ENCODE measurements at regions not wholly inside any gene's neighbourhood (a gene's known extent, or its start where the extent isn't known, plus 50 kb on each side); places are given as distances from the start of the nearest gene placed in this dataset.

DNA sequence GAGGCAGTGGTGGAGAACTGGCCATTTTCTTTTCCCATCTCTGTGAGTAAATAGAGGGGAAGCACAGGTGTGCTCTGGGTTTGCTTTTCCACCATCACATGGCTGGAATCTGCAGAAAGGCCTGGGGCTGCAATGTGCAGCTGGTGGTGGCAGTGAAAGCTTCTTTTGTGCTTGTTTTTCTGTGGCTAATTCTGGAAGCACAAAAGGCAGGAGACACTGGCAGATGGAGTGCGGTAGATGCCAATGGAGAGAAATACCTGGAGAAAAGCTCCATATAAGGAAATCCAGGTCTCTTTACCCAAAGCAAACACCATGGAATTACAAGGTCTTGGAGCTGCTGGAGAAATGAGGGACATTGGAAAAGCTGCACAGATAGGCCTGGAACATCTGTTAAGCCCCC, 146.9 kb downstream of the HAPSTR1 start:
- TF ChIP-seq, protein P1, sequence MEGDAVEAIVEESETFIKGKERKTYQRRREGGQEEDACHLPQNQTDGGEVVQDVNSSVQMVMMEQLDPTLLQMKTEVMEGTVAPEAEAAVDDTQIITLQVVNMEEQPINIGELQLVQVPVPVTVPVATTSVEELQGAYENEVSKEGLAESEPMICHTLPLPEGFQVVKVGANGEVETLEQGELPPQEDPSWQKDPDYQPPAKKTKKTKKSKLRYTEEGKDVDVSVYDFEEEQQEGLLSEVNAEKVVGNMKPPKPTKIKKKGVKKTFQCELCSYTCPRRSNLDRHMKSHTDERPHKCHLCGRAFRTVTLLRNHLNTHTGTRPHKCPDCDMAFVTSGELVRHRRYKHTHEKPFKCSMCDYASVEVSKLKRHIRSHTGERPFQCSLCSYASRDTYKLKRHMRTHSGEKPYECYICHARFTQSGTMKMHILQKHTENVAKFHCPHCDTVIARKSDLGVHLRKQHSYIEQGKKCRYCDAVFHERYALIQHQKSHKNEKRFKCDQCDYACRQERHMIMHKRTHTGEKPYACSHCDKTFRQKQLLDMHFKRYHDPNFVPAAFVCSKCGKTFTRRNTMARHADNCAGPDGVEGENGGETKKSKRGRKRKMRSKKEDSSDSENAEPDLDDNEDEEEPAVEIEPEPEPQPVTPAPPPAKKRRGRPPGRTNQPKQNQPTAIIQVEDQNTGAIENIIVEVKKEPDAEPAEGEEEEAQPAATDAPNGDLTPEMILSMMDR (IDR thresholded peaks at IDR 0.05; ENCODE audit: low read depth, low read length): no peak
- no peak for TF ChIP-seq POLR2A (IDR thresholded peaks at IDR 0.05; ENCODE audit: extremely low read depth, insufficient read length)
- TF ChIP-seq, protein P2, sequence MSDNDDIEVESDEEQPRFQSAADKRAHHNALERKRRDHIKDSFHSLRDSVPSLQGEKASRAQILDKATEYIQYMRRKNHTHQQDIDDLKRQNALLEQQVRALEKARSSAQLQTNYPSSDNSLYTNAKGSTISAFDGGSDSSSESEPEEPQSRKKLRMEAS (IDR thresholded peaks at IDR 0.05; ENCODE audit: low read depth, low read length): no peak

All from NB4 (cell line).